NT2/D1 (cell line): ENCODE measurements at regions not wholly inside any gene's neighbourhood (a gene's known extent, or its start where the extent isn't known, plus 50 kb on each side); places are given as distances from the start of the nearest gene placed in this dataset.
"Not testable (repeated sequence)": the region's sequence is repeated elsewhere in the genome, so short reads cannot be mapped to it uniquely, and the experiment has no call there.

ENCODE experiments used
- DNase-seq: peaks from one replicate; pipeline ENCODE4 v3.0.0-alpha.2; 2011; ENCODE audit warnings: low read depth, low spot score
- H3K27me3 ChIP-seq: 2 replicates; pipeline ENCODE4 v1.6.0; 2011; ENCODE audit warnings: mild to moderate bottlenecking; ENCODE audit not compliant: insufficient read length, insufficient read depth
- H3K36me3 ChIP-seq: 2 replicates; pipeline ENCODE4 v1.6.1; 2011; ENCODE audit warnings: mild to moderate bottlenecking, low read length, mixed read lengths; ENCODE audit not compliant: insufficient read depth, insufficient read length
- H3K4me1 ChIP-seq: 2 replicates; pipeline ENCODE4 v1.5.1; 2011; ENCODE audit not compliant: insufficient read depth, insufficient read length
- H3K4me3 ChIP-seq: 2 replicates; pipeline ENCODE4 v1.5.1; 2011; ENCODE audit warnings: low read depth; ENCODE audit not compliant: insufficient read length
- H3K9ac ChIP-seq: 2 replicates; pipeline ENCODE4 v1.6.0; 2011; ENCODE audit warnings: low read depth; ENCODE audit not compliant: insufficient read length
- H3K9me3 ChIP-seq: 2 replicates; pipeline ENCODE4 v1.5.1; 2011; ENCODE audit warnings: mild to moderate bottlenecking, low read length; ENCODE audit not compliant: insufficient read depth
- SUZ12 ChIP-seq: IDR thresholded peaks from 2 replicates; pipeline ENCODE4 v1.6.1; 2011; ENCODE audit not compliant: insufficient read length, insufficient read depth; ENCODE audit errors: extremely low read depth
- YY1 ChIP-seq: IDR thresholded peaks from 2 replicates; pipeline ENCODE4 v1.6.1; 2011; ENCODE audit not compliant: insufficient read length, insufficient read depth
- ZNF274 ChIP-seq: IDR thresholded peaks from 2 replicates; pipeline ENCODE4 v1.6.1; 2011; ENCODE audit warnings: mild to moderate bottlenecking, low read depth, low read length

- Histone ChIP-seq H3K9ac (no peak overlapping the region), H3K4me3 (no peak overlapping the region), H3K9me3 (no peaks in the 10 kb centered on the region), H3K4me1 (no peaks in the 10 kb centered on the region), H3K36me3 (no peaks in the 10 kb centered on the region), H3K27me3 (no peaks in the 10 kb centered on the region)
- TF ChIP-seq YY1: no peak
- no peak for TF ChIP-seq ZNF274
- TF ChIP-seq SUZ12: no peak
- no peak for DNase-seq
These were observed 130.5 kb upstream of the GPR101 start for GRCh38 chrX:137164329-137164728.

DNA sequence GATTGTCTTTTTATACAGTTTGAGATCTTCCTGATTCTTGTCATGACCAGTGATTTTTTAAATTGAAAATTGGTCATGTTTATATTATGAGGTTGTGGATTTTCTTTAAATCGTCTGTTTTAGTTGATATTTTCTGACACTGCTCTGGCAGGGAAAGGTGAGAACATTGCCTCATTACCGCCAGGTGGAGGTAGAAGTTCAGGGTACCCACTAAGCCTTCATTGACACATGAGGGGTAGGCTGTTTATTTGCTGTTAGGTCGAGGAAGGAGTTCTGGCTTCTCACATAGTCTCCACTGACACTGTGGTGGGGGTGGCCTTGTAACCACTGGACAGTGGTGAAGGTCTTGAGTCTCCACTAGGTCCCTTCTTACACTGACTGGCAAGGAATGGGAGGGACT lies 117.6 kb upstream of the GPR101 start:
- H3K36me3 ChIP-seq: no peaks in the 10 kb centered on the region
- TF ChIP-seq ZNF274 (no peak), YY1 (no peak), SUZ12 (no peak)
- DNase-seq: no peak

DNA sequence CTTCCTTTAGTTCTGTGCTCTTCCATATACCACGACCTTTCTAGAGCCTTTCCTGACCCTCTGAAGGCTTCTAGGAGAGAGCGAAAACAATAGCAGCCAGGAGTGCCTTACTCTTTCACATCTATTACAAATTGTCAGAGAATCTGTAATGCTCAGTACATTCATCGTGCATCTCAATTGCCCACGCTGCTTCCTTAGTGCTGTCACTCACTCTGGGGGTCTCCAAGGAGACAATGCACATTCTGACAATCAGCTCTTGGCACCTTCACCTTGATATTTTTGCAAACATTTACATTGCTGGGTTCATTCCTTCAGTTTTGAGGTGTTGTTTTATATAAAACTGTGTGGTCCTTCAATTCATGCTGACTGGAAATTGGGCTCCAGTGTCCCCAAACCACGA lies 110.1 kb upstream of the GPR101 start:
- Histone ChIP-seq H3K9ac (no peak overlapping the region), H3K9me3 (no peaks in the 10 kb centered on the region), H3K36me3 (no peaks in the 10 kb centered on the region), H3K27me3 (no peaks in the 10 kb centered on the region), H3K4me1 (no peaks in the 10 kb centered on the region), H3K4me3 (no peak overlapping the region)
- DNase-seq: no peak
- TF ChIP-seq ZNF274 (no peak), YY1 (no peak), SUZ12 (no peak)

More for the DNA sequence above, 117.6 kb upstream of the GPR101 start:
- no peaks in the 10 kb centered on the region for H3K4me1 ChIP-seq
- H3K9me3 ChIP-seq: no peaks in the 10 kb centered on the region
- H3K4me3 ChIP-seq: no peak overlapping the region
- H3K9ac ChIP-seq: no peak overlapping the region
- H3K27me3 ChIP-seq: no peaks in the 10 kb centered on the region

- DNase-seq, H3K4me3 ChIP-seq, H3K36me3 ChIP-seq, H3K9me3 ChIP-seq, H3K9ac ChIP-seq, H3K27me3 ChIP-seq, H3K4me1 ChIP-seq: not testable (repeated sequence)
These were observed 88.9 kb upstream of the GPR101 start for GRCh38 chrX:137122651-137123050.

DNA sequence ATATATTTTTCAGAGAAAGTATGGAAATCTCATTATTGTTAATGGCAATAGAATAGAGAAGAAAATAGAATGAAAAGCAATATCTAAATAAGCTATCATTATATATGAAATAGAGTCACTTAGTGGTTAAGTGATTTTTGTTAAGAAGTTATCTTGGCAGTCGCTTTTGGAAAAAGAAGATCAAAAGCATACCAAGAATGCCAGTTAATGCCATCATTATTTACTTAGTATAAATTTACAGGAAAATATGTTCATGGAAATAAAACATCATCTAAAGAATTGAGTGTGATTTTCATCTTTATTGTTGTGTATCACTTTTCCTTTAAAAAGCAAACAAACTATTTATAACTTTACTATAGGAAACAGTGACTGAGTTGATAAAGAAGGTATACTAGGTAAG lies 85.3 kb upstream of the GPR101 start:
- no peaks in the 10 kb centered on the region for H3K36me3 ChIP-seq
- no peak overlapping the region for H3K4me3 ChIP-seq
- TF ChIP-seq SUZ12 (no peak), ZNF274 (no peak), YY1 (no peak)
- no peak overlapping the region for H3K9ac ChIP-seq
- DNase-seq: no peak
- H3K9me3 ChIP-seq: no peaks in the 10 kb centered on the region
- H3K4me1 ChIP-seq: no peaks in the 10 kb centered on the region
- no peaks in the 10 kb centered on the region for H3K27me3 ChIP-seq

DNA sequence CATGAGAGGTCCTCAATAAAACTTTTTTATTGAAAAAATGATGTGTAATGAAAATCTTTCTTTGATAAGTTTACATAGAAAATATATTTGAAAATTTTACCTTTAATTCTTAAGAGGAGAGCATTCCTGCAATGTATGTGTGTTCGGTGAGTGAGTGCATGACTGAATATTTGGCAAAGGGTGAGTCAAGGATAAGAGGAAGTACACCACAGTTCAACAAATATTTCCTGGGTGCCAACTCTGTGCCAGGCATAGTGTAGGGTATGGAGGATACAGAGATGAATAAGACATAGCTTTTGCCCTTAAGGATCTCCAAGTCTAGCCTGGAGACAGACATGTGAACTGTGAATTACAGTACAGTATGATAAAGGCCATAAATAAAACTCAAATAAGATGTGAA lies 84.7 kb upstream of the GPR101 start:
- Histone ChIP-seq H3K27me3 (no peaks in the 10 kb centered on the region), H3K9me3 (no peaks in the 10 kb centered on the region)
- TF ChIP-seq SUZ12 (no peak), YY1 (no peak), ZNF274 (no peak)

DNA sequence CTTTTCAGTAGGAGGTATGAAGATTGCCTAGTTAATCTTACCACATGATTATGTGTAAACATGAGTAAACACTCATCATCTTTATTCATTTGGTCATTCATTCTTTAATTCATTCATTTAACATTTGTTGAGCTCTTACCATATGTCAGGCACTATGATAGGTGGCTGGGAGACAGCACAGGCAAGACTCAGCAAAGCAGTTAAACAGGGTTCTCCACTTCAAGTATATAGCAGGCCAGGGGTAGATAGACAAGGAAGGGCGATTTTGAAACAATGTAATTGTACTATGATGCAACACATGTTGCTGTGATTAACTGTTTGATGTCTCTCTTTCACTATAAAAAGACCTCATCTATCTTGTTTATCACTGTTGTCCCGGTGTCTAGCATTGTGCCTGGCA lies 84.3 kb upstream of the GPR101 start:
- no peak overlapping the region for H3K4me3 ChIP-seq
- no peak for DNase-seq
- no peaks in the 10 kb centered on the region for H3K27me3 ChIP-seq
- no peaks in the 10 kb centered on the region for H3K4me1 ChIP-seq
- H3K36me3 ChIP-seq: no peaks in the 10 kb centered on the region
- no peaks in the 10 kb centered on the region for H3K9me3 ChIP-seq
- no peak overlapping the region for H3K9ac ChIP-seq
- TF ChIP-seq ZNF274: no peak
- no peak for TF ChIP-seq SUZ12
- no peak for TF ChIP-seq YY1

More for the DNA sequence above, 84.7 kb upstream of the GPR101 start:
- Histone ChIP-seq H3K4me1 (no peaks in the 10 kb centered on the region), H3K4me3 (no peak overlapping the region), H3K36me3 (no peaks in the 10 kb centered on the region), H3K9ac (no peak overlapping the region)
- DNase-seq: no peak

DNA sequence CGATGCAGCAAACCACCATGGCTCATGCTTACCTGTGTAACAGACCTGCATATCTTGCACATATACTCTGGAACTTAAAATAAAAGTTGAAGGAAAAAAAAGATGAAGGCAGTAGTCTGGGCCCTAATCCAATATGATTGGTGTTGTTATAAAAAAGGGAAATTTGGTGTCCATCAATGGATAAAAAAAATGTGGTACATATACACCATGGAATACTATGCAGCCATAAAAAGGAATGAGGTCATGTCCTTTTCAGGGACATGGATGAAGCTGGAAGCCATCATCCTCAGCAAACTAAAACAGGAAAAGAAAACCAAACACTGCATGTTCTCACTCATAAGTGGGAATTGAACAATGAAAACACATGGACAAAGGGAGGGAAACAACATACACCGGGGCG lies 74.1 kb upstream of the GPR101 start:
- H3K27me3 ChIP-seq, H3K9ac ChIP-seq, H3K4me1 ChIP-seq, H3K9me3 ChIP-seq, DNase-seq, H3K36me3 ChIP-seq, H3K4me3 ChIP-seq: not testable (repeated sequence)
